SH-SY5Y (cell line): ENCODE measurements at regions not wholly inside any gene's neighbourhood (a gene's known extent, or its start where the extent isn't known, plus 50 kb on each side); places are given as distances from the start of the nearest gene placed in this dataset.

Experiments
- GATA2 ChIP-seq: IDR thresholded peaks from 2 replicates; pipeline ENCODE4 v1.6.1; 2011; ENCODE audit warnings: mild to moderate bottlenecking, low read depth, low read length
- GATA3 ChIP-seq: IDR thresholded peaks from 2 replicates; pipeline ENCODE4 v1.6.1; 2011; ENCODE audit warnings: low read depth, mild to moderate bottlenecking, low read length, moderate library complexity

- TF ChIP-seq GATA2 (no peak), GATA3 (no peak)
Measured at GRCh38 chr2:5562426-5562825, 129.8 kb upstream of the SOX11 start.
